HG03432 (cell line): ENCODE measurements at regions not wholly inside any gene's neighbourhood (a gene's known extent, or its start where the extent isn't known, plus 50 kb on each side); places are given as distances from the start of the nearest gene placed in this dataset.
"Not testable (repeated sequence)": the region's sequence is repeated elsewhere in the genome, so short reads cannot be mapped to it uniquely, and the experiment has no call there.

Experiments
- ATAC-seq: cut with Tn5 transposase; IDR thresholded peaks from one replicate; pipeline ENCODE4 v1.9.1; 2021; ENCODE audit warnings: mild to moderate bottlenecking, moderate library complexity; ENCODE audit not compliant: unreplicated experiment

DNA sequence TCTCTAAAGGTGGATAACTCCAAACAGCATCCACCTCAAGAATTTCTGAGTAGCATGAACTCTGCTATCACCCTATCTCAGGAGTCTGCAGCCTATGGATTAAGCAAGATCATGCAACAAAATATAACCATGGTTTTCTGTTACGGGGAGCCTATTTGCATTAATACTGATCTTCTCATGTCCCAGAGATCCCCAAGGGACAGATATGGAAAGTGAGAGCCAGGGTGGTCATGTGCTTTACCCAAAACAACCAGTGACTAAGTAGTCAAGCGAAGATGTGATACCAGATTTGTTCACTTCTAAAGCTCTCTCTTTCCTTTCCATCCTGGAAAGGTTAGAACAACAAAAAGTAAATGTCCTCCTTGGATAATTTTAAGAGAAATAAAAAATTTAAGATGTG is 125.1 kb downstream of the PRRX1 start:
- ATAC-seq = peak; percentile 78

- no peak for ATAC-seq
Observed at GRCh38 chr1:170790175-170790574, 126.2 kb downstream of the PRRX1 start.

GRCh38 chr1:170790651-170791071 is 126.7 kb downstream of the PRRX1 start:
- ATAC-seq = no peak

DNA sequence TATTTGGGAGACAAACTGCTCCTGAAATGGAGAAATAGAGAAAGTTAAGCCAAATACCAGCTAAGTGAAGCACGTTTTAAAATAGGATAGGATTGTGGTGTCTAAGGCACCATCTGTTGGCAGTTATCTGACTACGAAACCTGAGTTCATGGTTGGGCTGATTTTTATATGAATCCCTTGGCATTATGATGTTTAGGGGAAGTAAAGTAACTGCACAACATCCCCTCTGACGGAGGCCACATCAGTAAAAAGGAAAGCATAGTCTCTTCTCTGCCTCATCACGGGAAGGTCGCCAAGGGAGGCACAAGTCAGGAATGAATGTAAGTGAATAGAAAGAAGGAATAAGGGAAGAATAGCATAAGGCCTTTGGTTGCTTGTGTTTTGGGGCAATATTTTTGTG is 128.0 kb downstream of the PRRX1 start:
- no peak for ATAC-seq

DNA sequence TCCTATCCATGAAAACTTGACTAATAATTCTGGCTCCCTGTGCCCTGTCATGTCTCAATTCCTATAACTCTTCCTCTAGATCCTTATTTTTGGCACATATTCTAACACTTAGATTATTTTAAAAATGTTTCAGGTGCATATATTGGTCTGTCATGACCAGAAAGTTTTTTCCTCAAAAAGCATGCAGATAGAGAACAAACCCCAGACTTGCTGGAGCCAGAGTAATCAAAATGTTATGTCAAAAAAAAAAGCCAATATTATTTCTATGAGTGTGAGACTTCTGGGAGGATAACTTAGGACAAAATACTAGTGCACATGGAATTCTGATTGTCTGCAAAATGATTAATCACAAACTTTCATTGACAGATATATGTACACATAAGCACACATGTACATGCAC is 135.1 kb upstream of the MROH9 start:
- ATAC-seq = no peak

DNA sequence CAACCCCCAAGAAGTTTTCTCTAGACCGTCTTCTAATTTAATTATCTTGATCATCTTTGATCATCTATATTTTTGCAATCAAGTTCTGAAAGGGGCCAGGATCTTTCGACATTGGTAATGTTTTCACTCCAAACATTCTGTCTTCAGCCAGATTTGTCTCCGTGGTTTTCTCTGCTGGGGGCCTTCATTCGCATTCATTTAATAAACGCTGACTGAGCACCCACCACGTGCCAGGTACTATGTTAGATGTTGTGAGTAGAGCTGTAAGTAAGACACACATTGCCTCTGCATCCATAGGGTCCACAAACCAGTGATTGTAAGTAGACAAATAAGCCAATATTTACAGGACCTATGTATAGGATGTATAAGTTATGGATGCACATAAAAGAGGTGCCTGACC is 134.5 kb upstream of the MROH9 start:
- no peak for ATAC-seq

DNA sequence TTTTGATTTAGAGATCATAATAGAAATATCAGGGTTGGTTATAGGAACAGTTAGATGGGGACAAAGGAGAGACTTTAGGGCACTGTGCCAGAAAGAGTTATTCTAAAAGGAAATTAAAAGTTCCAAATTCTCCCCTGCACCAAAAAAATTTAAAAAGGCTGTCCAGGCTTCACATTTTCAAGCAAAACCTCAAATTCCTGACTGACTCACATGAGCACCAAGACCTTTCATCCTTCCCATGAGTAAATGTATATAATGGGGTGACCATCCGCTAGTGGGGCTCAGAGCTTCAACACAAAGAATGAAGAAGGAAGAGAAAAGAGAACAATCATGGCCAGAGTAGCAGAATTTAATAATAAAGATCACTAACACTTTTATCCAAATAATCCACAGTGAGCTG is 131.6 kb upstream of the MROH9 start:
- no peak for ATAC-seq

DNA sequence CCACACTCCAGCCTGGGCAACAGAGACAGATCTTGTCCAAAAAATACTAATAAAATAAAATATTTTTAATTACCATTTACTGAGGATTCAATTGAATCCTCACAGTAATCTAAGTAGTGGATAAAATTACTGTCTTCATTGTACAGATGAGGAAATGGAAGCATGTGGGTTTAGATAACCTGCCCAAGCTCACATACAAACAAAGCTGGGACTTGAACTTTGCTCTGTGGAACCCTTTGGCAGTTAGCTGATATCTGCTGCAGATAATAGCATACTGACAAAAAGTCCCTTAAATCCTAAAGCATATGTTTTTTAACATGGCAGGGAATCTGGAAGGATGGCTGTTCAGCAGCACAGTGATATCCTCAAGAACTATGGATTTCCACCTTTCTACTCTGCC is 130.9 kb upstream of the MROH9 start:
- no peak for ATAC-seq

GRCh38 chr1:170804879-170805278 is 130.5 kb upstream of the MROH9 start:
- ATAC-seq = no peak

- ATAC-seq = no peak
Observed at GRCh38 chr1:170806961-170807360, 128.4 kb upstream of the MROH9 start.

DNA sequence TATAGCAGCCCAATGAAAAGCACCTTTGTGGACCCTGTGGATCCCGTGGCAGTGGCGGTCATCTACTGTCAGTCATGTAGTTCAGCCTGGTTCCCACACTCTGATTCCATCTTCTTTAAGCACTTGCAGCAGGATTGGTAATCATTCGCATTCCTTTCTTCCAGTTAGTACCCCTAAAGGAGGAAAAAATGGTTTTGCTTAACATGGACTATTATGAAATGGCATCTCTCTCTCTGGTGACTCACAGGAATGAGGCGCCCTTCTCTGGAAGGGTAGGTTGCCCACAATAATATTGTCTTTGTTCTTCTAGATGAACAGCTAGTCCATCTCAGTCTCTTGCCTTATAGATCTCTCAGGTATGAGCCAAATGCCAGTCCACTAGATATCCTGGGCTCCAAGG is 127.9 kb upstream of the MROH9 start:
- no peak for ATAC-seq

GRCh38 chr1:170808216-170808885 is 127.0 kb upstream of the MROH9 start:
- ATAC-seq = no peak

DNA sequence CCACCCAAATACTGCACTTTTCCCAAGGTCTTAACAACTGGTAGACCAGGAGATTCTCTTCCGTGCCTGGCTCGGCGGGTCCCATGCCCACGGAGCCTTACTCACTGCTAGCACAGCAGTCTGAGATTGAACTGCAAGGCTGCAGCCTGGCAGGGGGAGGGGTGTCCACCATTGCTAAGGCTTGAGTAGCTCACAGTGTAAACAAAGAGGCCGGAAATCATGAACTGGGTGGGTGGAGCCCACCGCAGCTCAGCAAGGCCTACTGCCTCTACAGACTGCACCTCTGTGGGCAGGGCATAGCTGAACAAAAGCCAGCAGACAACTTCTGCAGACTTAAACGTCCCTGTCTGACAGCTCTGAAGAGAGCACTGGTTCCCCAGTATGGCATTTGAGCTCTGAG is 124.3 kb upstream of the MROH9 start:
- ATAC-seq = not testable (repeated sequence)

DNA sequence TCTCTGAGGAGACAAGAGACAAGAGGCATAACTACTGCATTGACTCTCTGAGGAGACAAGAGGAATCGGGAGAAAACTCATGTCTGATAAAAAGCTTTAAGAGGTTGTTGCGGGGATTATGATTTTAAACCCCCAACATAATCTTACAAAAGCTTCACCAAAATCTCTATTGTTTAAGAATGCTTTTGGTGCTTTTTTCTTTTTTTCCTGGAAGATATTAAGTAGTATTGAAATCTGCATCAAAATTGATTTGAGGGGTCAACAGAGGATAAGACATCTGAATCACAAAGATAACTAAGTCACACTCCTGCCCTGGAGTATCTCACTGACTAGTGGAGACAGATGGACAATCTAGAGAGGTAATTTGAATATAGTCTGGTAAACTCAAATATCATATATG is 115.6 kb upstream of the MROH9 start:
- no peak for ATAC-seq

GRCh38 chr1:170823120-170823519 is 112.2 kb upstream of the MROH9 start:
- ATAC-seq = peak; percentile 51

GRCh38 chr1:170831276-170831675 is 104.1 kb upstream of the MROH9 start:
- ATAC-seq = no peak

- no peak for ATAC-seq
Observed at GRCh38 chr1:170836141-170836540, 99.2 kb upstream of the MROH9 start.

- no peak for ATAC-seq
Observed at GRCh38 chr1:170840371-170840770, 95.0 kb upstream of the MROH9 start.

GRCh38 chr1:170853302-170853701 is 82.0 kb upstream of the MROH9 start:
- peak; percentile 88 for ATAC-seq

DNA sequence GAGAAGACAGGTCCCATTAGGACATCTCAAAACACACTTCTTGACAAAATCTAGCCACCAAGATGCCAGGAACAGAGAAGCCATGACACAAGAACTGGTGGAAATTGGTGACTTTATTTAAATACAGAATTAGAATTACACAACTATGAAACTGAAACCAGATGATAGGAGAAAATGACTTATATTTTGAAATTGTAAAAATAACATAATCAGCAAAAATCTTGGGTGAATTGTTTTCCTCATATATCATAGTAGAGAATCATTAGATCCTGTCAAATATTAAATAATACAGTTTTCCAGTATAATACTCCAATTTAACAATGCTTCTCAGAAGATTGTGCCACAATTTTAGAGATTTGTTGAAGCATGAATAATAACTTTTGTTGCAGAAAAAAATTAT is 81.5 kb upstream of the MROH9 start:
- peak; percentile 24 for ATAC-seq

- ATAC-seq = no peak
Observed at GRCh38 chr1:170854677-170855076, 80.7 kb upstream of the MROH9 start.

- ATAC-seq = no peak
Observed at GRCh38 chr1:170856455-170856854, 78.9 kb upstream of the MROH9 start.

DNA sequence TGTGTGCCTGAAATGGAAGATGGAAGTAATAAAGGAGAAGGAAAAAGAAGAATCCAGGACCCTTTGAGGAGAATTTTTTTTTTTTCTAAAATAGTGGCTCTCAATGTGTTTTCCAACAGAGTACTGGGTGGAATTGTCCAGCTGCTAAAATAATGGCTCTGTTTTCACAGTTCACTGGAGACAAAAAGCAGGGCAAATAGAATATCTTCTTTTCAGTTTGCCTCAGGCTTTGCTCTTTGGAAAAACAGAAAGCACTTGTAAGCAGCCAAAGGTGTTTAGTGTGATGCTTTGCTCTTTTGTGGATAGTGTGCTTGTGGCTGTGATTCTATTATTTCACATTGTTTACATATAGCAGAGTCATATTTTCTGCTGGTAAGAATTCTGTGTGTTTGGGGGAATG is 77.4 kb upstream of the MROH9 start:
- no peak for ATAC-seq
